ENCODE measurements at regions not wholly inside any gene's neighbourhood (a gene's known extent, or its start where the extent isn't known, plus 50 kb on each side); places are given as distances from the start of the nearest gene placed in this dataset.

DNA sequence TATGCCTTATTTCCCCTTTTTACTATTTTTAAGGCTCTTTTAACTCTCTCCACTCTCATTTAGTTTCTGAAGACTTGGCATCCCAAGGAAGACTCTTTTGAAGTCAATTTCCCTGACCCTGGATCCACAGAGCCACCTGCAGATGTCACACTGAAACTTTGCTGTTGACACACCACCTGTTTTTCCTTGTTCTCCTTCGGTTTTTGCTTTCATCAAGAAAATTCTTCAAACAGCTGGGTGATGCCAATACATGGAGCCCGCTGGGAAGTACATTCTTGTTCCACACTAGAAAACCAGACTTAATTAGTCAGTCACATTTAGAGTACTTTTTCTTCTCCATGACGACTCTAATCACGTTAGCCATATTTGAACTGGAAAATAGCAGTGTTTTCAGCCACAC, 293.9 kb downstream of the PDGFC start:
- no peak for FAIRE-seq
- 49 to 66% (median 53%) methylated on average over 4 of the region's 4 CpGs for WGBS, 3 donors
- H3K9me3 ChIP-seq (ENCODE audit: control insufficient read depth in 2 of 2, insufficient read depth in 1 of 2, low read depth in 1 of 2, low read length in 1 of 2) = no peaks in the 10 kb centered on the region

DNA sequence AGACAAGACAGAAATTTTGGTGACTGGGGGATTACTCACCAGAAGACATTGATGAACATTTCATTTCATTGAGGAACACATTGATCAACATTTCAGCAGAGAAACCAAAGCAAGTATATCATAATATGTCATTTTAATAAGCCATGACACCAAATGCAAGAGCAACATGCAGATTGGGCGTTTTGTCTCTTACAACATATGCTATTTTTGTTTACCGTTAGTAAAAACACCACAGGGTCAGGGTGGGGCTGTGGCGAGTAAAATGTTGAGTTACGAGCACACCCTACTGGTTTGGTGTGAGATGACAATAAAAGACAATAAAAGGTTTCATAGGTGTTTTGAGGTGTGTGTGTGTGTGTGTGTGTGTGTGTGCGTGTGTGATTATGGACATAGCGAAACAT, 294.5 kb downstream of the PDGFC start:
- H3K4me3 ChIP-seq (ENCODE audit: low read depth in 1 of 3, low read length in 3 of 3) = no peak overlapping the region
- no peaks in the 10 kb centered on the region for H3K4me1 ChIP-seq (ENCODE audit: control insufficient read depth in 3 of 3, insufficient read depth in 2 of 3, low read depth in 1 of 3, low read length in 2 of 3)
- 13 to 44% (median 41%) methylated on average over 6 of the region's 6 CpGs for WGBS, 3 donors
- no peak for FAIRE-seq
- H3K36me3 ChIP-seq (ENCODE audit: control insufficient read depth in 3 of 3, insufficient read depth in 2 of 3, low read depth in 1 of 3, low read length in 3 of 3) = no peaks in the 10 kb centered on the region
- no peak overlapping the region for H3K27ac ChIP-seq (ENCODE audit: low read depth in 1 of 3, low read length in 2 of 3)
- no peaks in the 10 kb centered on the region for H3K9me3 ChIP-seq (ENCODE audit: control insufficient read depth in 2 of 2, insufficient read depth in 1 of 2, low read depth in 1 of 2, low read length in 1 of 2)
- H3K27me3 ChIP-seq (ENCODE audit: control insufficient read depth in 3 of 3, insufficient read depth in 3 of 3, low read length in 3 of 3) = no peaks in the 10 kb centered on the region
- DNase-seq = peak; percentile 11 to 17

More for the DNA sequence above, 293.9 kb downstream of the PDGFC start:
- no peaks in the 10 kb centered on the region for H3K27me3 ChIP-seq (ENCODE audit: control insufficient read depth in 3 of 3, insufficient read depth in 3 of 3, low read length in 3 of 3)
- DNase-seq = no peak
- H3K4me1 ChIP-seq (ENCODE audit: control insufficient read depth in 3 of 3, insufficient read depth in 2 of 3, low read depth in 1 of 3, low read length in 2 of 3) = no peaks in the 10 kb centered on the region
- H3K4me3 ChIP-seq (ENCODE audit: low read depth in 1 of 3, low read length in 3 of 3) = no peak overlapping the region
- H3K27ac ChIP-seq (ENCODE audit: low read depth in 1 of 3, low read length in 2 of 3) = no peak overlapping the region
- H3K36me3 ChIP-seq (ENCODE audit: control insufficient read depth in 3 of 3, insufficient read depth in 2 of 3, low read depth in 1 of 3, low read length in 3 of 3) = no peaks in the 10 kb centered on the region

DNA sequence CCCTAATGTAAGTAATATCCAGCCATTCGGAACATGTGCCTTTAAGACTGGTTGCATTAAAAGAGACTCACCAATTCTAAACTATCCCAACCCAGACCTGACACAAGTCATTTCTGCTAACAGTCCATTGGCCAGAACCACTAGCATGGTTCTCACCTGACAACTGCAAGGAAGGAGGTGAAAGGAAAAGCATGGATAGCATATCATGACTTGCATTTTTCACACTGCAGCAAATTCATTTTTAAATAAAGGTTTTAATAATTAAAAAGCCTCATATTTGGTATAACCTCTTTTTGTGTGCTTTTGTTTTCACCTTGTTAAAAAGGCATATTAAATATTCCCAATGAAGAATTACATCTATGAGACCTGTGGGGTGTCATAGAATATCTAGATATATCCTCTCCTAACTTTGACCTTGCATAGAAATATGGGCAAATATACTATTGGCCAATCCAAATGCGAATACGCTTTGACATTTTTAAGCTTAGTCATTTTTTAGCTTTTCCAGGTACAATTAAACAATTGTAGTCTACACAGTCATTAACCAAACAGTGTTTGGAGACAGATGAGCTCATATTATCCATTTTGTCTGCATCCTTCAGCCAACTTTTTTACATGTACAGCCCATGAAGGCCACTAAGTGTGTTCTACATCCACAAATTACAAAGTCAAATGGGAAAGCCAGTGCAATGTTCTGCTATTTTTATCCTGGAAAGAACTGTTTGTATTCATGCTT, 295.3 kb downstream of the PDGFC start:
- FAIRE-seq (no peak), DNase-seq (no peak)
- Histone ChIP-seq H3K9me3 (ENCODE audit: control insufficient read depth in 2 of 2, insufficient read depth in 1 of 2, low read depth in 1 of 2, low read length in 1 of 2) (no peaks in the 10 kb centered on the region), H3K4me3 (ENCODE audit: low read depth in 1 of 3, low read length in 3 of 3) (no peak overlapping the region), H3K27me3 (ENCODE audit: control insufficient read depth in 3 of 3, insufficient read depth in 3 of 3, low read length in 3 of 3) (no peaks in the 10 kb centered on the region), H3K27ac (ENCODE audit: low read depth in 1 of 3, low read length in 2 of 3) (no peak overlapping the region), H3K36me3 (ENCODE audit: control insufficient read depth in 3 of 3, insufficient read depth in 2 of 3, low read depth in 1 of 3, low read length in 3 of 3) (no peaks in the 10 kb centered on the region), H3K4me1 (ENCODE audit: control insufficient read depth in 3 of 3, insufficient read depth in 2 of 3, low read depth in 1 of 3, low read length in 2 of 3) (no peaks in the 10 kb centered on the region)
- WGBS, 3 donors = 93 to 97% (median 94%) methylated on average over 3 of the region's 3 CpGs

DNA sequence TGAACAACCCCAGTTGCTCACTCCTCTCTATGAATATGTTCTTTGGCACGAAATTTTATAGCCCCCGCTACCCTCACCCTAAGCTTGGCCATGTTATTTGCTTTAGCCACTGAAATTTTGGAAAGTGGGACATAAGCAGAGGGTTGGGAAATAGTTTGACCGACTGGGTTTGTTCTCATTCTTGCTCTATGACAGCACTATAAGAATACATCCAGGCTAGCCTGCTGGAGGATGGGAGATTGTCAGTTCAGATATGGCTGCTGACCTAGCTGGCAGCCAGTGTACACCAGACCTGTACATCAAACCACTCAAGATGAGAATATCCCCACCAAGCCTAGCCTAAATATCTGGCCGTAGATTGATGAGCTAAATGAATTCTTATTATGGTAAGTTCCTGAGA, 298.1 kb downstream of the PDGFC start:
- H3K4me1 ChIP-seq (ENCODE audit: control insufficient read depth in 3 of 3, insufficient read depth in 2 of 3, low read depth in 1 of 3, low read length in 2 of 3) = no peaks in the 10 kb centered on the region
- no peak for FAIRE-seq
- 65 to 77% (median 76%) methylated on average over 4 of the region's 4 CpGs for WGBS, 3 donors

DNA sequence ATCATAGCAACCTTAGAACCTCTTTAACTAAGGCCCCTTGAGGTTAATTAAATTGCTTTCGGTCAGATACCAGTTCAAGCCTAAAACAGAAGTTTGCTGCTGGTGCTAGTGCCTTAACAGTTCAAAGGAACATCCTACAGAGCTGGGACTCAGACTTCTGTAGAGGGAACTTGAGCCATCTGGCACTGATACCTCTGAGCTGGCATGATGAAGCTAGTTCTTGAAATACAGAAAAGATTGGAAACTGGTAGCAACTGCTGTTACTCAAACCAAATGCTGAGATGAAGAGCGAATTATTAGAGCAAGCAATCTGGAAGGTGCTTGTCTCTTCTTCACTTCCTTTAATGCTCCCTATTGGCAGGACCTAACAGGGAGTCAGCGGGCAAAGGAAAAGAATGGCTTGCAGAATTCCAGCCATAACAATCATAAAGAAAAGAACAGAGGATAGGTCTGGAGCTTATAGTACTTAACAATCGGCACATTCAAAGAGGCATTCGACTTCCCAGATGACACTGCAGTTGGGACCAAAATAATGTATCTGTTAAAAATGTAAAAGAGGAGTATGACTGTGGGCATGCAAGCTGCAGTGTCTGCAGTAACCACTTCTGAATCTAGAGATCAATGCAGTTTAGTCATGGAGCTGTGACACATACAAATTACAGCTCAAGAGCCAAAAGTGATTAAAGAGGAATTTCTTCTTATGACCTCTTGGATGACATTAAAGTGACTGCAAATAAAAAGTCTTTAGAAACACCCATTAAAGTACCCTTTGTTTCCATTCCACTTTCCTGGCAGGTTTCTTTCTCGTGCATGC, 298.9 kb downstream of the PDGFC start:
- H3K4me3 ChIP-seq (ENCODE audit: low read depth in 1 of 3, low read length in 3 of 3) = no peak overlapping the region
- H3K4me1 ChIP-seq (ENCODE audit: control insufficient read depth in 3 of 3, insufficient read depth in 2 of 3, low read depth in 1 of 3, low read length in 2 of 3) = no peaks in the 10 kb centered on the region
- no peak overlapping the region for H3K27ac ChIP-seq (ENCODE audit: low read depth in 1 of 3, low read length in 2 of 3)
- no peaks in the 10 kb centered on the region for H3K9me3 ChIP-seq (ENCODE audit: control insufficient read depth in 2 of 2, insufficient read depth in 1 of 2, low read depth in 1 of 2, low read length in 1 of 2)
- DNase-seq = no peak
- no peaks in the 10 kb centered on the region for H3K27me3 ChIP-seq (ENCODE audit: control insufficient read depth in 3 of 3, insufficient read depth in 3 of 3, low read length in 3 of 3)
- WGBS, 3 donors = 54 to 66% (median 59%) methylated on average over 6 of the region's 6 CpGs
- no peaks in the 10 kb centered on the region for H3K36me3 ChIP-seq (ENCODE audit: control insufficient read depth in 3 of 3, insufficient read depth in 2 of 3, low read depth in 1 of 3, low read length in 3 of 3)
- FAIRE-seq = no peak

More for the DNA sequence above, 298.1 kb downstream of the PDGFC start:
- Histone ChIP-seq H3K9me3 (ENCODE audit: control insufficient read depth in 2 of 2, insufficient read depth in 1 of 2, low read depth in 1 of 2, low read length in 1 of 2) (no peaks in the 10 kb centered on the region), H3K27ac (ENCODE audit: low read depth in 1 of 3, low read length in 2 of 3) (no peak overlapping the region), H3K27me3 (ENCODE audit: control insufficient read depth in 3 of 3, insufficient read depth in 3 of 3, low read length in 3 of 3) (no peaks in the 10 kb centered on the region), H3K36me3 (ENCODE audit: control insufficient read depth in 3 of 3, insufficient read depth in 2 of 3, low read depth in 1 of 3, low read length in 3 of 3) (no peaks in the 10 kb centered on the region), H3K4me3 (ENCODE audit: low read depth in 1 of 3, low read length in 3 of 3) (no peak overlapping the region)
- no peak for DNase-seq

DNA sequence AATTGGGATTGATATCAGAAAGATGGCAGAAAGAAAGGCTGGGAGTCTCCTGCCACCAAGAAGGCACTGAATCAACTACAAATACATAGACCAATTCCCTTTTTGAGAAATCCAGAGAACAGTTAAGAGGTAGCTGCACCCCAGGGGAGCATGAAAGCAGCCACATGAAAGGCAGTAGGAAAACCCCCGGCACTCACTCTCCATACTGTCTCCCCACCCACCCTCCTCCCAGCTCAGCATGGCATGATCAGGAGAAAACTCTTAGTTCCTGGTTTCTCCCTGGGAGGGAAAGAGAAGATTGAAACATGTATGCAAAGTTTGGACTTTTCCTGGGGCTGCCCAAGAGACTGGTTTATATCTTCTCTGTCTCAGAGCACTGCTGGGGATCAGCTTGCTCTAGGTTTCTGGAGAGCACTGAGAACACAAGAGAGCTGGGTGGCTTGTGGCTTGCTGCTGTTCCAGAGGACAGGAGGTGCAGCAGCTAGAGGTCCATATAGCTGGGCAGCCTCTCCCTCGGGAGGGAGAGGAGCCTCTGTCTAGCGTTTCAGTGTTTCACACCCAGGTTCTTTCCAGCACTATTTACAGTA, 305.7 kb downstream of the PDGFC start:
- Histone ChIP-seq H3K4me3 (ENCODE audit: low read depth in 1 of 3, low read length in 3 of 3) (no peak overlapping the region), H3K27ac (ENCODE audit: low read depth in 1 of 3, low read length in 2 of 3) (no peak overlapping the region), H3K4me1 (ENCODE audit: control insufficient read depth in 3 of 3, insufficient read depth in 2 of 3, low read depth in 1 of 3, low read length in 2 of 3) (no peaks in the 10 kb centered on the region), H3K36me3 (ENCODE audit: control insufficient read depth in 3 of 3, insufficient read depth in 2 of 3, low read depth in 1 of 3, low read length in 3 of 3) (no peaks in the 10 kb centered on the region), H3K9me3 (ENCODE audit: control insufficient read depth in 2 of 2, insufficient read depth in 1 of 2, low read depth in 1 of 2, low read length in 1 of 2) (no peaks in the 10 kb centered on the region), H3K27me3 (ENCODE audit: control insufficient read depth in 3 of 3, insufficient read depth in 3 of 3, low read length in 3 of 3) (no peaks in the 10 kb centered on the region)
- WGBS, 3 donors = 64 to 74% (median 69%) methylated on average over 3 of the region's 3 CpGs
- FAIRE-seq (no peak), DNase-seq (no peak)

DNA sequence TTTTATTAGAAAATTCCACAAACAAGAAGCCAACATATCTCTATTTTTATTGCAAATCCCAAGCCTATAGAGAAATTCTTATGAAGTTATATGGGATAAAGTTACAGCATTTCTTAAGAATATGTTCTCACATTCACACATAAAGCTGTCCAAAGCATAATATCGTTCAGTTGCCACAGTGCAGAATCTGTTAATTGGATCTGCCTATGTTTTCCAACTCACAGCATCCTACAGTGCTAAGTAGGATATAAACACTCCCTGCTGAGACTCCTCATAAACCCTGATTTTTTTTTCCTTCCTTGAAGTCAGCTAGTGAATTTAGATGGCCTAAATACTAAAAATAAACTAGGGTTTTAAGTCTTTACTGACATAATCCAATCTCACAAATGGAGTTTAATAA, 307.9 kb downstream of the PDGFC start:
- Histone ChIP-seq H3K27ac (ENCODE audit: low read depth in 1 of 3, low read length in 2 of 3) (no peak overlapping the region), H3K4me3 (ENCODE audit: low read depth in 1 of 3, low read length in 3 of 3) (no peak overlapping the region), H3K36me3 (ENCODE audit: control insufficient read depth in 3 of 3, insufficient read depth in 2 of 3, low read depth in 1 of 3, low read length in 3 of 3) (no peaks in the 10 kb centered on the region), H3K4me1 (ENCODE audit: control insufficient read depth in 3 of 3, insufficient read depth in 2 of 3, low read depth in 1 of 3, low read length in 2 of 3) (no peaks in the 10 kb centered on the region), H3K27me3 (ENCODE audit: control insufficient read depth in 3 of 3, insufficient read depth in 3 of 3, low read length in 3 of 3) (no peaks in the 10 kb centered on the region), H3K9me3 (ENCODE audit: control insufficient read depth in 2 of 2, insufficient read depth in 1 of 2, low read depth in 1 of 2, low read length in 1 of 2) (no peaks in the 10 kb centered on the region)
- no peak for FAIRE-seq
- 33 to 52% (median 41%) methylated on average over 1 of the region's 1 CpG for WGBS, 3 donors
- DNase-seq = no peak

DNA sequence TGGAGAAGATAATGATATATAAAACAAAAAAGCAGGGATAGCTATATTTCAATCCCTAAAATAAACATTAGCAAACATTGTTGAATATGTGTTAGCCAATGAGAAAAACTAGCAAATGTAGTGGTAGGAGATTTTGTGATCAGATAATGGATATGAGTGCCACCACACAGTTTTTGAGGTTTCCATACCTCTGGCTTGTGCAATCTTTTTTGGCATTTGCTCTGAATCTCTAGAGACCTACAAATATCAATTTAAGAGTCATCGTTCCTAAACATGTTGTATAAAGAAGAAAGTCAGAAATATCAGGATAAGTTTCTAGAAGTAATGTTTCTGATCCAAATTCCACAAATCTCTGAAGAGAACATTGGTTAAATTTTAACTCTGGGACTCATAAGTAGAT, 308.7 kb downstream of the PDGFC start:
- FAIRE-seq (no peak), DNase-seq (no peak)
- H3K27me3 ChIP-seq (ENCODE audit: control insufficient read depth in 3 of 3, insufficient read depth in 3 of 3, low read length in 3 of 3) = no peaks in the 10 kb centered on the region
- 82 to 90% (median 87%) methylated on average over 1 of the region's 1 CpG for WGBS, 3 donors
- no peaks in the 10 kb centered on the region for H3K36me3 ChIP-seq (ENCODE audit: control insufficient read depth in 3 of 3, insufficient read depth in 2 of 3, low read depth in 1 of 3, low read length in 3 of 3)
- no peaks in the 10 kb centered on the region for H3K9me3 ChIP-seq (ENCODE audit: control insufficient read depth in 2 of 2, insufficient read depth in 1 of 2, low read depth in 1 of 2, low read length in 1 of 2)
- no peak overlapping the region for H3K27ac ChIP-seq (ENCODE audit: low read depth in 1 of 3, low read length in 2 of 3)
- H3K4me3 ChIP-seq (ENCODE audit: low read depth in 1 of 3, low read length in 3 of 3) = no peak overlapping the region
- no peaks in the 10 kb centered on the region for H3K4me1 ChIP-seq (ENCODE audit: control insufficient read depth in 3 of 3, insufficient read depth in 2 of 3, low read depth in 1 of 3, low read length in 2 of 3)

Measured in small intestine (tissue), 7 donors.